ENCODE measurements at regions not wholly inside any gene's neighbourhood (a gene's known extent, or its start where the extent isn't known, plus 50 kb on each side); places are given as distances from the start of the nearest gene placed in this dataset.

DNA sequence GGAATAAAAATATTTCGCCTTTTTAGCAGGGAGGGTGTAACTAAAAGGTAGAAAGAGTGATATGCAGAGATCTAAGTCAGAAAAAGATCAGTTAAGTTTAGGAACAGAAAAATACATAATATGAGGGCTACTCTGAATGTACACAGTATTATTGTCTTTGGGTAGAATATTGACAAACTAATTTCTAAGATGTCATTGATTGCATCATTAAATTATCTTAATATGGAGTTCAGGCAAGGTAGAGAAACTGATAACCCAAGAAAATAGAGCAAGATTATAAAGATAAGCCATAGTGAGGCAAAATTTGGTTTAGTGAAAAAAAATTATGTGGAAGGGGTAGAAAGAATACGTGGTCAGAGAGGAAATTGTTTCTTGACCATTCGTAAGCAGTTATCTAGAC lies 629.0 kb upstream of the NXPH2 start:
- Histone ChIP-seq H3K9ac (ENCODE audit: insufficient read depth in 1 of 2, low read length in 2 of 2) (no peak overlapping the region), H3K27ac (ENCODE audit: low read depth in 1 of 2, low read length in 1 of 2) (no peak overlapping the region), H3K9me3 (ENCODE audit: control insufficient read depth in 4 of 4, insufficient read depth in 3 of 4, low read length in 3 of 4) (no peaks in the 10 kb centered on the region), H3K27me3 (ENCODE audit: control insufficient read depth in 3 of 3, insufficient read depth in 3 of 3, low read length in 2 of 3) (no peaks in the 10 kb centered on the region), H3K36me3 (ENCODE audit: control insufficient read depth in 4 of 4, insufficient read depth in 4 of 4, low read length in 4 of 4) (no peaks in the 10 kb centered on the region), H3K4me1 (ENCODE audit: control insufficient read depth in 5 of 5, insufficient read depth in 5 of 5, low read length in 5 of 5) (no peaks in the 10 kb centered on the region), H3K4me3 (no peak overlapping the region)
- DNase-seq: no peak
- no peak for ATAC-seq (ENCODE audit: insufficient read depth, low FRiP score)
- TF ChIP-seq CTCF (IDR thresholded peaks at IDR 0.05; ENCODE audit: control extremely low read depth, extremely low read depth): no peak
- 53 to 77% methylated on average over 3 of the region's 3 CpGs for WGBS, 2 donors

DNA sequence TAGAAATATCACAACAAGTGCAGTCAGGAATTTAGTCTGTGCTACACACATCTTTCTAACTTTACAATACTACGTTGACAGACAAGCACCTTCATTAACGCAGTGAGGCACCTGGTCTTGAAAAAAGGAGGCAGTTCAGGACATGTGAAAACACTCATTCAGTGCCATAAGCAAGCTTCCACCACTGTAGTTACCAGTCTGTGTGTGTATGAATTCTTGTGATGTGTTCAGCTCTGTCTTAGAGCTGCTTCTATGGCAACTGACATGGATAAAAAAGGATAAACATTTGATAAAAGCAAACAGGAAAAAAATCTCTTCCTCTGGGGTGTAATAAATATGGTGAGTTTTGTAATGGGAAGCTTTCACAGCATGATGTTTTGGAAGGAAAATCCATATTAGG lies 623.8 kb upstream of the NXPH2 start:
- Histone ChIP-seq H3K4me1 (ENCODE audit: control insufficient read depth in 5 of 5, insufficient read depth in 5 of 5, low read length in 5 of 5) (no peaks in the 10 kb centered on the region), H3K36me3 (ENCODE audit: control insufficient read depth in 4 of 4, insufficient read depth in 4 of 4, low read length in 4 of 4) (no peaks in the 10 kb centered on the region), H3K9me3 (ENCODE audit: control insufficient read depth in 4 of 4, insufficient read depth in 3 of 4, low read length in 3 of 4) (no peaks in the 10 kb centered on the region), H3K4me3 (no peak overlapping the region), H3K9ac (ENCODE audit: insufficient read depth in 1 of 2, low read length in 2 of 2) (no peak overlapping the region), H3K27ac (ENCODE audit: low read depth in 1 of 2, low read length in 1 of 2) (no peak overlapping the region), H3K27me3 (ENCODE audit: control insufficient read depth in 3 of 3, insufficient read depth in 3 of 3, low read length in 2 of 3) (no peaks in the 10 kb centered on the region)
- DNase-seq (no peak), ATAC-seq (ENCODE audit: insufficient read depth, low FRiP score) (no peak)
- 70 to 78% methylated on average over 2 of the region's 2 CpGs for WGBS, 2 donors
- TF ChIP-seq CTCF (IDR thresholded peaks at IDR 0.05; ENCODE audit: control extremely low read depth, extremely low read depth): no peak

GRCh38 chr2:139394801-139395200 lies 614.6 kb upstream of the NXPH2 start:
- no peak for ATAC-seq (ENCODE audit: insufficient read depth, low FRiP score)
- no peaks in the 10 kb centered on the region for H3K4me1 ChIP-seq (ENCODE audit: control insufficient read depth in 5 of 5, insufficient read depth in 5 of 5, low read length in 5 of 5)
- TF ChIP-seq CTCF (IDR thresholded peaks at IDR 0.05; ENCODE audit: control extremely low read depth, extremely low read depth): no peak
- H3K9me3 ChIP-seq (ENCODE audit: control insufficient read depth in 4 of 4, insufficient read depth in 3 of 4, low read length in 3 of 4): peaks cover 0 to 5% (median 0%) of the 10 kb centered on the region in 4 donors
- H3K4me3 ChIP-seq: no peak overlapping the region
- H3K27me3 ChIP-seq (ENCODE audit: control insufficient read depth in 3 of 3, insufficient read depth in 3 of 3, low read length in 2 of 3): no peaks in the 10 kb centered on the region
- no peak for DNase-seq
- no peaks in the 10 kb centered on the region for H3K36me3 ChIP-seq (ENCODE audit: control insufficient read depth in 4 of 4, insufficient read depth in 4 of 4, low read length in 4 of 4)
- H3K9ac ChIP-seq (ENCODE audit: insufficient read depth in 1 of 2, low read length in 2 of 2): no peak overlapping the region
- H3K27ac ChIP-seq (ENCODE audit: low read depth in 1 of 2, low read length in 1 of 2): no peak overlapping the region
- 59 to 69% methylated on average over 2 of the region's 2 CpGs for WGBS, 2 donors

DNA sequence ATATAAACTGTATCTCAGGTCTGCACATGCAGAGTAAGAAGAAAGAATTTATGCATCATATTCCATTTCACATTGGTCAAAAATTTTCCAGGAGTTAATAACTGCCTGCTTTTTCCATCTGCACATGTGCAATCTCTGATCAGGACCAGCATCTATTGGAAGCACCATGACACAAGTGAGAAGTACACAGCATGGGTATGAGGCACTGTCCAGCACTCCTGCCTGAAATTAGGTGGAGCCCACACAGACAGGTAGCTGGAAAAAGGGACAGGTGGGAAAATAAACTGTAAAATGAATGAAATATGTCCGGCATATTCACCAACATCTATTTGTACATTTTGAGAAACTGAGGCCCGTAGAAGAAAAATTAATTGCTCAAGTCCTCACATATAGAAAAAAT lies 609.2 kb upstream of the NXPH2 start:
- H3K4me3 ChIP-seq: no peak overlapping the region
- 89 to 91% methylated on average over 2 of the region's 2 CpGs for WGBS, 2 donors
- no peak overlapping the region for H3K27ac ChIP-seq (ENCODE audit: low read depth in 1 of 2, low read length in 1 of 2)
- ATAC-seq (ENCODE audit: insufficient read depth, low FRiP score) (no peak), DNase-seq (no peak)
- no peaks in the 10 kb centered on the region for H3K27me3 ChIP-seq (ENCODE audit: control insufficient read depth in 3 of 3, insufficient read depth in 3 of 3, low read length in 2 of 3)
- no peaks in the 10 kb centered on the region for H3K9me3 ChIP-seq (ENCODE audit: control insufficient read depth in 4 of 4, insufficient read depth in 3 of 4, low read length in 3 of 4)
- no peaks in the 10 kb centered on the region for H3K4me1 ChIP-seq (ENCODE audit: control insufficient read depth in 5 of 5, insufficient read depth in 5 of 5, low read length in 5 of 5)
- no peaks in the 10 kb centered on the region for H3K36me3 ChIP-seq (ENCODE audit: control insufficient read depth in 4 of 4, insufficient read depth in 4 of 4, low read length in 4 of 4)
- no peak for TF ChIP-seq CTCF (IDR thresholded peaks at IDR 0.05; ENCODE audit: control extremely low read depth, extremely low read depth)
- H3K9ac ChIP-seq (ENCODE audit: insufficient read depth in 1 of 2, low read length in 2 of 2): no peak overlapping the region

Data from lung (tissue), 11 donors.